ENCODE measurements at regions not wholly inside any gene's neighbourhood (a gene's known extent, or its start where the extent isn't known, plus 50 kb on each side); places are given as distances from the start of the nearest gene placed in this dataset.

GRCh38 chr10:28181478-28182096, 121.3 kb downstream of the MPP7 start:
- Histone ChIP-seq H3K9me3 (no peaks in the 10 kb centered on the region), H3K4me2 (no peak overlapping the region), H3K4me1 (ENCODE audit: control insufficient read depth in 1 of 2, insufficient read depth in 2 of 2, low read depth in 1 of 2, low read length in 1 of 2) (no peaks in the 10 kb centered on the region), H2AFZ (ENCODE audit: low read depth) (no peak overlapping the region), H3K9ac (no peak overlapping the region), H3K36me3 (replicated peaks in 1 of 2; ENCODE audit: control insufficient read depth in 1 of 2, insufficient read depth in 2 of 2, low read length in 1 of 2) (no peaks in the 10 kb centered on the region), H3K79me2 (ENCODE audit: insufficient read depth) (no peaks in the 10 kb centered on the region), H3F3A (replicated peaks; ENCODE audit: insufficient read depth) (no peaks in the 10 kb centered on the region), H4K20me1 (ENCODE audit: insufficient read depth) (no peaks in the 10 kb centered on the region), H3K4me3 (ENCODE audit: low read depth in 2 of 2, low read length in 1 of 2) (no peak overlapping the region), H3K9me2 (no peaks in the 10 kb centered on the region), H3K27ac (ENCODE audit: low read depth in 2 of 2, low read length in 1 of 2) (no peak overlapping the region), H3K27me3 (ENCODE audit: insufficient read depth) (no peaks in the 10 kb centered on the region; the same call in 1 of the 2 replicates)
- 2% methylated on average over 7 of the region's 7 CpGs for WGBS (ENCODE audit: low lambda C conversion rate)
- no peak for DNase-seq
- ChIA-PET POLR2A (no interaction called here), CTCF (interaction anchor here (1.1 to 1.3 kb wide), 3 partner anchors 60 to 735 kb away, joined by 3 read pairs; no protein-coding TSS in a partner anchor)
- no peak for TF ChIP-seq RXRA (IDR thresholded peaks at IDR 0.05; ENCODE audit: borderline replicate concordance, low read depth)
- TF ChIP-seq RFX5 (IDR thresholded peaks at IDR 0.05; ENCODE audit: low read length) = no peak
- TF ChIP-seq FOSL2 (IDR thresholded peaks at IDR 0.05; ENCODE audit: borderline replicate concordance, low read depth) = no peak
- TF ChIP-seq EP300 (IDR thresholded peaks at IDR 0.05; ENCODE audit: borderline replicate concordance in 1 of 2, low read depth in 1 of 2, low read length in 1 of 2) = no peak
- TF ChIP-seq SMC3 (IDR thresholded peaks at IDR 0.05; ENCODE audit: low read depth, low read length) = no peak
- no peak for TF ChIP-seq YY1 (IDR thresholded peaks at IDR 0.05; ENCODE audit: low read depth)
- no peak for TF ChIP-seq RAD21 (IDR thresholded peaks at IDR 0.05; ENCODE audit: low read length)
- no peak for TF ChIP-seq MXI1 (IDR thresholded peaks at IDR 0.05; ENCODE audit: low read depth, low read length)
- TF ChIP-seq USF1 (IDR thresholded peaks at IDR 0.05; ENCODE audit: borderline replicate concordance, low read depth) = no peak
- TF ChIP-seq MAX (IDR thresholded peaks at IDR 0.05; ENCODE audit: low read depth) = no peak
- no peak for TF ChIP-seq IRF3 (IDR thresholded peaks at IDR 0.05; ENCODE audit: low read depth, low read length)
- TF ChIP-seq GATA2 (CRISPR knock-in tag; IDR thresholded peaks at IDR 0.05) = no peak

- DNase-seq = no peak
- Histone ChIP-seq H3K9ac (no peak overlapping the region), H4K20me1 (ENCODE audit: insufficient read depth) (no peaks in the 10 kb centered on the region), H2AFZ (ENCODE audit: low read depth) (no peak overlapping the region), H3K4me2 (no peak overlapping the region), H3K4me3 (ENCODE audit: low read depth in 2 of 2, low read length in 1 of 2) (no peak overlapping the region), H3K27me3 (ENCODE audit: insufficient read depth) (no peaks in the 10 kb centered on the region; the same call in 1 of the 2 replicates), H3K4me1 (ENCODE audit: control insufficient read depth in 1 of 2, insufficient read depth in 2 of 2, low read depth in 1 of 2, low read length in 1 of 2) (no peaks in the 10 kb centered on the region), H3K9me2 (no peaks in the 10 kb centered on the region), H3K27ac (ENCODE audit: low read depth in 2 of 2, low read length in 1 of 2) (no peak overlapping the region), H3K36me3 (replicated peaks in 1 of 2; ENCODE audit: control insufficient read depth in 1 of 2, insufficient read depth in 2 of 2, low read length in 1 of 2) (no peaks in the 10 kb centered on the region), H3F3A (replicated peaks; ENCODE audit: insufficient read depth) (no peaks in the 10 kb centered on the region), H3K9me3 (no peaks in the 10 kb centered on the region), H3K79me2 (ENCODE audit: insufficient read depth) (no peaks in the 10 kb centered on the region)
- TF ChIP-seq GATA2 (CRISPR knock-in tag; IDR thresholded peaks at IDR 0.05) (no peak), YY1 (IDR thresholded peaks at IDR 0.05; ENCODE audit: low read depth) (no peak), TEAD4 (IDR thresholded peaks at IDR 0.05; ENCODE audit: borderline replicate concordance, insufficient read depth) (no peak), MXI1 (IDR thresholded peaks at IDR 0.05; ENCODE audit: low read depth, low read length) (no peak), FOSL2 (IDR thresholded peaks at IDR 0.05; ENCODE audit: borderline replicate concordance, low read depth) (no peak), POLR2AphosphoS5 (IDR thresholded peaks at IDR 0.05; ENCODE audit: low read depth, low read length) (no peak), FOXJ3 (CRISPR knock-in tag; IDR thresholded peaks at IDR 0.05) (no peak), ELF1 (IDR thresholded peaks at IDR 0.05) (no peak), RFX5 (IDR thresholded peaks at IDR 0.05; ENCODE audit: low read length) (no peak), EZH2phosphoT487 (IDR thresholded peaks at IDR 0.05; ENCODE audit: borderline replicate concordance, low read depth) (no peak), EP300 (IDR thresholded peaks at IDR 0.05; ENCODE audit: borderline replicate concordance in 1 of 2, low read depth in 1 of 2, low read length in 1 of 2) (no peak), CHD2 (IDR thresholded peaks at IDR 0.05; ENCODE audit: low read length, partially characterized antibody) (no peak), NFIC (IDR thresholded peaks at IDR 0.05; ENCODE audit: borderline replicate concordance) (no peak), USF2 (IDR thresholded peaks at IDR 0.05; ENCODE audit: borderline replicate concordance, low read depth, low read length) (no peak), SMC3 (IDR thresholded peaks at IDR 0.05; ENCODE audit: low read depth, low read length) (no peak), MAX (IDR thresholded peaks at IDR 0.05; ENCODE audit: low read depth) (no peak)
- CTCF ChIA-PET = interaction anchor here (1.3 kb wide), 1 partner anchor 734 kb away, joined by 3 read pairs; no protein-coding TSS in a partner anchor
- POLR2A ChIA-PET = no interaction called here
- 3% methylated on average over 4 of the region's 4 CpGs for WGBS (ENCODE audit: low lambda C conversion rate)
Measured at GRCh38 chr10:28180654-28181053, 122.2 kb downstream of the MPP7 start.
